ENCODE measurements at regions not wholly inside any gene's neighbourhood (a gene's known extent, or its start where the extent isn't known, plus 50 kb on each side); places are given as distances from the start of the nearest gene placed in this dataset.

GRCh38 chr2:43027097-43027873 is 199.1 kb downstream of the ZFP36L2 start:
- TF ChIP-seq CTCF (IDR thresholded peaks at IDR 0.05; ENCODE audit: low read depth, low read length, poor library complexity, severe bottlenecking) (no peak), EZH2phosphoT487 (IDR thresholded peaks at IDR 0.05; ENCODE audit: borderline replicate concordance, low read length) (no peak)
